CD4-positive, alpha-beta memory T cell (primary cell): ENCODE measurements at regions not wholly inside any gene's neighbourhood (a gene's known extent, or its start where the extent isn't known, plus 50 kb on each side); places are given as distances from the start of the nearest gene placed in this dataset.

Source experiments
- CTCF ChIA-PET: fragments of 350-600 bp; sonication (Branson Sonifier 250); formaldehyde crosslinking; loops from one replicate; lab custom pipeline; 2021; ENCODE audit warnings: inconsistent platforms; ENCODE audit not compliant: partially characterized antibody; lab: Charles Lee
- POLR2A ChIA-PET: fragments of 350-600 bp; sonication (Branson Sonifier 250); formaldehyde crosslinking; loops from one replicate; lab custom pipeline; 2021; ENCODE audit not compliant: partially characterized antibody; lab: Charles Lee
- DNase-seq, 5 donors: peaks; one replicate each; pipeline versions ENCODE4 v3.0.0 to v3.0.0-alpha.2; 2020 to 2022; ENCODE audit warnings: mixed read lengths in 1 of 5
- H3K27ac ChIP-seq: one replicate; pipeline ENCODE4 v1.7.0; 2013; ENCODE audit warnings: low read depth, low read length
- H3K27me3 ChIP-seq: 2 replicates; pipeline ENCODE4 v1.7.0; 2013; ENCODE audit warnings: mild to moderate bottlenecking, low read length, moderate library complexity; ENCODE audit not compliant: insufficient read depth
- H3K36me3 ChIP-seq: 2 replicates; pipeline ENCODE4 v1.7.0; 2013; ENCODE audit warnings: mild to moderate bottlenecking, low read length, moderate library complexity; ENCODE audit not compliant: insufficient read depth
- H3K4me1 ChIP-seq: 2 replicates; pipeline ENCODE4 v1.7.0; 2013; ENCODE audit warnings: mild to moderate bottlenecking, low read length, moderate library complexity; ENCODE audit not compliant: insufficient read depth
- H3K4me3 ChIP-seq, 2 donors: one replicate each; pipeline ENCODE4 v1.7.0; 2013; ENCODE audit warnings: low read length in 2 of 2, mild to moderate bottlenecking in 1 of 2
- H3K9me3 ChIP-seq, 2 donors: one replicate each; pipeline ENCODE4 v1.7.0; 2013; ENCODE audit warnings: low read length in 2 of 2, control low read depth in 1 of 2; ENCODE audit not compliant: control insufficient read depth in 1 of 2
- H3K27ac Mint-ChIP-seq, 7 donors: one replicate each; pipeline ENCODE4 v1.8.0; 2020 to 2021; ENCODE audit warnings: mixed read lengths in 7 of 7, mild to moderate bottlenecking in 6 of 7, inconsistent platforms in 3 of 7, moderate library complexity in 3 of 7
- H3K27me3 Mint-ChIP-seq, 2 donors: one replicate each; pipeline ENCODE4 v1.8.0; 2020 to 2021; ENCODE audit warnings: mixed read lengths in 2 of 2
- H3K36me3 Mint-ChIP-seq, 2 donors: one replicate each; pipeline ENCODE4 v1.8.0; 2020 to 2021; ENCODE audit warnings: mixed read lengths in 2 of 2, inconsistent platforms in 1 of 2, mild to moderate bottlenecking in 1 of 2
- H3K4me1 Mint-ChIP-seq, 4 donors: one replicate each; pipeline ENCODE4 v1.8.0; 2020 to 2021; ENCODE audit warnings: mixed read lengths in 4 of 4, mild to moderate bottlenecking in 1 of 4
- H3K4me3 Mint-ChIP-seq, 8 donors: one replicate each; pipeline ENCODE4 v1.8.0; 2020 to 2021; ENCODE audit warnings: mixed read lengths in 8 of 8, mild to moderate bottlenecking in 7 of 8, moderate library complexity in 6 of 8, inconsistent platforms in 3 of 8
- H3K9me3 Mint-ChIP-seq, 8 donors: one replicate each; pipeline ENCODE4 v1.8.0; 2020 to 2021; ENCODE audit warnings: mixed read lengths in 8 of 8, mild to moderate bottlenecking in 5 of 8, inconsistent platforms in 3 of 8, moderate library complexity in 1 of 8
- intact Hi-C: fragments of 100-400 bp; cut with micrococcal nuclease; formaldehyde crosslinking; loops from one replicate; pipeline ENCODE4 v1.15.1; 2023

DNA sequence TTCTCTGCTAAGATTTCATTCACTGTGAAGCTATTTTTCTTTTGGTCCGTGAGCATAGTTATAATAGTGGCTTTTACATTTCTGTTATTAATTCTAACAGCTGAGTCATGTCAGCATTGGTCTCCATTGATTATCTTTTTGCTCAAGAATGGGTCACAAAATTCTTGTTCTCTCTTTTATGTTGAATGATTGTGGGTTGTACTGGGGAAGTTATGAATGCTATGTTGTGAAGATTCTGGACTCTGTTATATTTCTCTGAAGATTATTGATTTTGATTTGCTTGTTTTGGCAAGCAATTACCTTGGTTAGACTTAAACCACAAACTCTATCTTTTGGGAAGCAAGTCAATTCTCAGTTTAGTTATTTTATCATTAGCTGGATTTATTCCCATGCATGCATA is 98.8 kb downstream of the IRX5 start:
- Mint-ChIP-seq H3K9me3 (peaks cover 0 to 13% (median 3%) of the 10 kb centered on the region in 8 donors), H3K36me3 (no peaks in the 10 kb centered on the region), H3K4me1 (no peaks in the 10 kb centered on the region), H3K27ac (no peak overlapping the region), H3K4me3 (no peak overlapping the region), H3K27me3 (peaks cover 3% of the 10 kb centered on the region in 2 donors)
- Histone ChIP-seq H3K4me1 (no peaks in the 10 kb centered on the region), H3K36me3 (no peaks in the 10 kb centered on the region), H3K9me3 (no peaks in the 10 kb centered on the region), H3K4me3 (no peak overlapping the region), H3K27me3 (no peaks in the 10 kb centered on the region), H3K27ac (no peak overlapping the region)
- ChIA-PET POLR2A (no interaction called here), CTCF (no interaction called here)
- intact Hi-C loops = no loop called here
- no peak for DNase-seq

GRCh38 chr16:55030944-55031343 is 100.3 kb downstream of the IRX5 start:
- Histone ChIP-seq H3K27me3 (no peaks in the 10 kb centered on the region), H3K4me1 (no peaks in the 10 kb centered on the region), H3K4me3 (no peak overlapping the region), H3K27ac (no peak overlapping the region), H3K36me3 (no peaks in the 10 kb centered on the region), H3K9me3 (no peaks in the 10 kb centered on the region)
- POLR2A ChIA-PET = no interaction called here
- no peak overlapping the region for H3K27ac Mint-ChIP-seq
- H3K4me3 Mint-ChIP-seq = no peak overlapping the region
- no peak for DNase-seq
- no peaks in the 10 kb centered on the region for H3K4me1 Mint-ChIP-seq
- peaks cover 0 to 13% (median 3%) of the 10 kb centered on the region in 8 donors for H3K9me3 Mint-ChIP-seq
- peaks cover 3% of the 10 kb centered on the region in 2 donors for H3K27me3 Mint-ChIP-seq
- CTCF ChIA-PET = no interaction called here
- no peaks in the 10 kb centered on the region for H3K36me3 Mint-ChIP-seq
- intact Hi-C loops = no loop called here

GRCh38 chr16:55031481-55031880 is 100.8 kb downstream of the IRX5 start:
- ChIA-PET POLR2A (no interaction called here), CTCF (no interaction called here)
- Histone ChIP-seq H3K27ac (no peak overlapping the region), H3K4me1 (no peaks in the 10 kb centered on the region), H3K27me3 (no peaks in the 10 kb centered on the region), H3K4me3 (no peak overlapping the region), H3K9me3 (no peaks in the 10 kb centered on the region), H3K36me3 (no peaks in the 10 kb centered on the region)
- H3K36me3 Mint-ChIP-seq = no peaks in the 10 kb centered on the region
- H3K9me3 Mint-ChIP-seq = peaks cover 0 to 13% (median 2%) of the 10 kb centered on the region in 8 donors
- H3K4me1 Mint-ChIP-seq = no peaks in the 10 kb centered on the region
- H3K27me3 Mint-ChIP-seq = peaks cover 0 to 3% of the 10 kb centered on the region in 2 donors
- H3K27ac Mint-ChIP-seq = no peak overlapping the region
- intact Hi-C loops = no loop called here
- no peak for DNase-seq
- no peak overlapping the region for H3K4me3 Mint-ChIP-seq

- POLR2A ChIA-PET = no interaction called here
- Histone ChIP-seq H3K4me3 (no peak overlapping the region), H3K27me3 (no peaks in the 10 kb centered on the region), H3K36me3 (no peaks in the 10 kb centered on the region), H3K27ac (no peak overlapping the region), H3K4me1 (no peaks in the 10 kb centered on the region), H3K9me3 (no peaks in the 10 kb centered on the region)
- Mint-ChIP-seq H3K36me3 (no peaks in the 10 kb centered on the region), H3K27ac (no peak overlapping the region), H3K4me3 (no peak overlapping the region), H3K27me3 (peaks cover 0 to 5% of the 10 kb centered on the region in 2 donors), H3K9me3 (peaks cover 0 to 13% (median under 1%) of the 10 kb centered on the region in 8 donors), H3K4me1 (no peaks in the 10 kb centered on the region)
- CTCF ChIA-PET = interaction anchor here (1.0 kb wide), 1 partner anchor 15 kb away, joined by 3 read pairs; no protein-coding TSS in a partner anchor
- intact Hi-C loops = no loop called here
- no peak for DNase-seq
Observed at GRCh38 chr16:55033225-55034156, 102.8 kb downstream of the IRX5 start.

- intact Hi-C loops = no loop called here
- Histone ChIP-seq H3K9me3 (no peaks in the 10 kb centered on the region), H3K27ac (no peak overlapping the region), H3K4me3 (no peak overlapping the region), H3K27me3 (no peaks in the 10 kb centered on the region), H3K4me1 (no peaks in the 10 kb centered on the region), H3K36me3 (no peaks in the 10 kb centered on the region)
- no peak overlapping the region for H3K4me3 Mint-ChIP-seq
- DNase-seq = no peak
- no peak overlapping the region for H3K27ac Mint-ChIP-seq
- H3K4me1 Mint-ChIP-seq = no peaks in the 10 kb centered on the region
- ChIA-PET POLR2A (no interaction called here), CTCF (no interaction called here)
- peaks cover 0 to 5% of the 10 kb centered on the region in 2 donors for H3K27me3 Mint-ChIP-seq
- H3K36me3 Mint-ChIP-seq = no peaks in the 10 kb centered on the region
- peaks cover 0 to 2% (median 0%) of the 10 kb centered on the region in 8 donors for H3K9me3 Mint-ChIP-seq
Observed at GRCh38 chr16:55035029-55035428, 104.4 kb downstream of the IRX5 start.

DNA sequence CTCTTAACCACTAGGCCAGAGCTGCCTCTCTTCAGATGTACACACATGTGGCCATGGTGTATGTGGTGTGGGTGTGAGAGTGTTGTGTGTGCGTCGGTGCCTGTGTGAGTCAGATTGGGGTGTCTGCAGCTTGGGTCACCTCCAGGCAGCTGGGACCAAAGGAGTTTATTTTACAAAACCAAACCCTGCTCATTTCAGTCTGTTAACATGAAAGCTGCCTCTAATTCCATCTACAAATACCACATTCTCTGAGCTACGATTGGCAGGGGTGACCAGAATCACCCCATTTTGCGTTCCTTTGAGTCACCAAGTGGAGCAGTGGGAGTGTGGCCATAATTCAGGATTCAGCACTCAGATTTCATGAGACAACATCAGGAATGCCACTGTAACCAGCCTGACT is 105.3 kb downstream of the IRX5 start:
- no peak overlapping the region for H3K27ac Mint-ChIP-seq
- Histone ChIP-seq H3K36me3 (no peaks in the 10 kb centered on the region), H3K4me3 (no peak overlapping the region), H3K4me1 (no peaks in the 10 kb centered on the region), H3K9me3 (no peaks in the 10 kb centered on the region), H3K27ac (no peak overlapping the region), H3K27me3 (no peaks in the 10 kb centered on the region)
- H3K27me3 Mint-ChIP-seq = peaks cover 0 to 5% of the 10 kb centered on the region in 2 donors
- POLR2A ChIA-PET = no interaction called here
- CTCF ChIA-PET = no interaction called here
- no peak overlapping the region for H3K4me3 Mint-ChIP-seq
- intact Hi-C loops = no loop called here
- no peak for DNase-seq
- no peaks in the 10 kb centered on the region for H3K36me3 Mint-ChIP-seq
- peaks cover 0 to 2% (median 0%) of the 10 kb centered on the region in 8 donors for H3K9me3 Mint-ChIP-seq
- no peaks in the 10 kb centered on the region for H3K4me1 Mint-ChIP-seq

- no peak overlapping the region for H3K27ac Mint-ChIP-seq
- no peak overlapping the region for H3K27ac ChIP-seq
- H3K4me3 Mint-ChIP-seq = no peak overlapping the region
- no peaks in the 10 kb centered on the region for H3K36me3 ChIP-seq
- H3K27me3 ChIP-seq = no peaks in the 10 kb centered on the region
- ChIA-PET CTCF (no interaction called here), POLR2A (no interaction called here)
- no peaks in the 10 kb centered on the region for H3K36me3 Mint-ChIP-seq
- no peaks in the 10 kb centered on the region for H3K9me3 ChIP-seq
- no peak overlapping the region for H3K4me3 ChIP-seq
- no peaks in the 10 kb centered on the region for H3K4me1 Mint-ChIP-seq
- no peaks in the 10 kb centered on the region for H3K4me1 ChIP-seq
- peaks cover 0 to 5% of the 10 kb centered on the region in 2 donors for H3K27me3 Mint-ChIP-seq
- intact Hi-C loops = no loop called here
- no peak for DNase-seq
- H3K9me3 Mint-ChIP-seq = peaks cover 0 to 2% (median 0%) of the 10 kb centered on the region in 8 donors
Observed at GRCh38 chr16:55036371-55036821, 105.7 kb downstream of the IRX5 start.
